ENCODE measurements at regions not wholly inside any gene's neighbourhood (a gene's known extent, or its start where the extent isn't known, plus 50 kb on each side); places are given as distances from the start of the nearest gene placed in this dataset.
"Not testable (repeated sequence)": the region's sequence is repeated elsewhere in the genome, so short reads cannot be mapped to it uniquely, and the experiment has no call there.

- TF ChIP-seq CTCF, POLR2A (IDR thresholded peaks at IDR 0.05): not testable (repeated sequence)
Measured at GRCh38 chr9:41022365-41022764, 106.1 kb downstream of the FOXD4L6 start.

Measured in sigmoid colon (tissue), 3 donors.